Upper lobe of right lung (tissue), 1 donor: ENCODE measurements at regions not wholly inside any gene's neighbourhood (a gene's known extent, or its start where the extent isn't known, plus 50 kb on each side); places are given as distances from the start of the nearest gene placed in this dataset.

ENCODE experiments used
- ATAC-seq: fragments of 200-7000 bp; cut with Tn5 transposase; one replicate; pipeline ENCODE4 v1.9.1; 2020; ENCODE audit warnings: mild to moderate bottlenecking, moderate library complexity
- DNase-seq: peaks from one replicate; pipeline ENCODE4 v3.0.0-alpha.2; 2020
- H3K27ac ChIP-seq: fragments of 200-600 bp; one replicate; pipeline ENCODE4 v1.8.0; 2022
- H3K27me3 ChIP-seq: fragments of 200-600 bp; one replicate; pipeline ENCODE4 v1.8.0; 2022; ENCODE audit warnings: mild to moderate bottlenecking
- H3K36me3 ChIP-seq: fragments of 200-600 bp; one replicate; pipeline ENCODE4 v1.8.0; 2022
- H3K4me1 ChIP-seq: fragments of 200-600 bp; one replicate; pipeline ENCODE4 v1.8.0; 2022
- H3K4me3 ChIP-seq: fragments of 200-600 bp; one replicate; pipeline ENCODE4 v1.8.0; 2022; ENCODE audit warnings: mild to moderate bottlenecking
- H3K9me3 ChIP-seq: fragments of 200-600 bp; one replicate; pipeline ENCODE4 v1.8.0; 2022
- CTCF ChIP-seq: fragments of 200-600 bp; IDR thresholded peaks from one replicate; pipeline ENCODE4 v1.8.0; 2022; ENCODE audit warnings: antibody characterized with exemption
- intact Hi-C: fragments of 100-400 bp; cut with DNase I; formaldehyde crosslinking; loops from one replicate; pipeline ENCODE4 v1.11.0; 2022
- donor health status: DM: no; HTN: yes; CAD: no; lungs with severe emphysema.

- no peaks in the 10 kb centered on the region for H3K4me1 ChIP-seq
- no peaks in the 10 kb centered on the region for H3K27me3 ChIP-seq
- TF ChIP-seq CTCF = no peak
- intact Hi-C loops = no loop called here
- H3K27ac ChIP-seq = no peak overlapping the region
- ATAC-seq (no peak), DNase-seq (no peak)
- H3K36me3 ChIP-seq = no peaks in the 10 kb centered on the region
- no peaks in the 10 kb centered on the region for H3K9me3 ChIP-seq
- no peak overlapping the region for H3K4me3 ChIP-seq
These were observed 504.3 kb upstream of the PCDH15 start for GRCh38 chr10:55305285-55305684.

DNA sequence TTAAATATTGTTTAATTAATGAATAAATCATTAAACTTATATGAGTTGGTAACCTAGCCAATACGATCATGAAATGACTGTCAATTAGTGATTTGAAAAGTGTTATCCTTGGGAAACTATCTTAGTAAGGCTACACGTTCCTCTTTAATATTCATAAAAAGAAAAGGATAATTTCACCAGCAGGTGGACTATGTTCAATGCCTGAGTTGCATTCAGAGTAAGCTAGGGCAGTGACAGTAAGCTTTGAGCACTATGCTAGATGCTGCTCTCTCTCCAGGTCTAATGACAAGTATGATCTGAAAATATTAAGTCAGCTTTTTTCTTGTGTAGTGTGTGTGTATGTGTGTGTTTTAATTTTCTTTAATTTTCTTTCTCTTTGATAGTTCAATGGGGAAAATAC is 486.3 kb upstream of the PCDH15 start:
- Histone ChIP-seq H3K4me1 (no peaks in the 10 kb centered on the region), H3K9me3 (no peaks in the 10 kb centered on the region), H3K27me3 (no peaks in the 10 kb centered on the region), H3K36me3 (no peaks in the 10 kb centered on the region), H3K27ac (no peak overlapping the region), H3K4me3 (no peak overlapping the region)
- no peak for TF ChIP-seq CTCF
- DNase-seq (no peak), ATAC-seq (no peak)
- intact Hi-C loops = no loop called here

- H3K4me3 ChIP-seq = no peak overlapping the region
- ATAC-seq = no peak
- no peak overlapping the region for H3K27ac ChIP-seq
These were observed 482.0 kb upstream of the PCDH15 start for GRCh38 chr10:55283031-55283430.

GRCh38 chr10:55280696-55281095 is 479.7 kb upstream of the PCDH15 start:
- Histone ChIP-seq H3K4me1 (no peaks in the 10 kb centered on the region), H3K9me3 (no peaks in the 10 kb centered on the region), H3K36me3 (no peaks in the 10 kb centered on the region), H3K27ac (no peak overlapping the region), H3K27me3 (no peaks in the 10 kb centered on the region), H3K4me3 (no peak overlapping the region)
- DNase-seq (no peak), ATAC-seq (no peak)
- TF ChIP-seq CTCF = no peak
- intact Hi-C loops = no loop called here

More at GRCh38 chr10:55283031-55283430, 482.0 kb upstream of the PCDH15 start:
- Histone ChIP-seq H3K9me3 (no peaks in the 10 kb centered on the region), H3K4me1 (no peaks in the 10 kb centered on the region), H3K27me3 (no peaks in the 10 kb centered on the region), H3K36me3 (no peaks in the 10 kb centered on the region)
- intact Hi-C loops = no loop called here
- no peak for DNase-seq
- TF ChIP-seq CTCF = no peak

GRCh38 chr10:55277549-55277948 is 476.5 kb upstream of the PCDH15 start:
- ATAC-seq = no peak
- no peaks in the 10 kb centered on the region for H3K36me3 ChIP-seq
- no peaks in the 10 kb centered on the region for H3K27me3 ChIP-seq
- no peak overlapping the region for H3K4me3 ChIP-seq
- no peak for DNase-seq
- intact Hi-C loops = no loop called here
- TF ChIP-seq CTCF = no peak
- no peak overlapping the region for H3K27ac ChIP-seq
- no peaks in the 10 kb centered on the region for H3K9me3 ChIP-seq
- H3K4me1 ChIP-seq = no peaks in the 10 kb centered on the region

GRCh38 chr10:55274367-55274766 is 473.3 kb upstream of the PCDH15 start:
- TF ChIP-seq CTCF = no peak
- Histone ChIP-seq H3K4me3 (no peak overlapping the region), H3K36me3 (no peaks in the 10 kb centered on the region), H3K4me1 (no peaks in the 10 kb centered on the region), H3K27ac (no peak overlapping the region), H3K9me3 (no peaks in the 10 kb centered on the region), H3K27me3 (no peaks in the 10 kb centered on the region)
- no peak for ATAC-seq
- DNase-seq = no peak
- intact Hi-C loops = no loop called here
